ENCODE measurements at regions not wholly inside any gene's neighbourhood (a gene's known extent, or its start where the extent isn't known, plus 50 kb on each side); places are given as distances from the start of the nearest gene placed in this dataset.

DNA sequence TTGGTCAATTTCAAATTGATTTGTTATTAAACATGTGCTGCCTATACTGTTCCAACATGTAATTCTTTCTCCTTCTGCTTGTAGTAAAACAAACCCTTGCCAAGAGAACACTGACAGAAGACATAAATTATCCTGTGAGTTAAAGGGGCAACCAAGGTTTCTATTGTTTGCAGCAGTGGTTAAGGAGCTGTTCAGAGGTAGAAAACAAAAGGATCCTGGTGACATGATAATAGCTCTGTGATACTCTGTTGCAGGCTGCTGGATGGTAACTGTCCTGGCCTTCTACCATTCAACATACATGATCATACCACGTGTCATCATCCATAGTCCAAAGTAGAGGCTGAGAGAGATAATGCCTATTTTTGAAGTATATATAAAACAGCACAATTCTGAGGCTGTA, 75.8 kb upstream of the F9 start:
- TF ChIP-seq EZH2 (IDR thresholded peaks at IDR 0.05; ENCODE audit: low read depth, low read length, severe bottlenecking) = no peak
- TF ChIP-seq, protein P1, sequence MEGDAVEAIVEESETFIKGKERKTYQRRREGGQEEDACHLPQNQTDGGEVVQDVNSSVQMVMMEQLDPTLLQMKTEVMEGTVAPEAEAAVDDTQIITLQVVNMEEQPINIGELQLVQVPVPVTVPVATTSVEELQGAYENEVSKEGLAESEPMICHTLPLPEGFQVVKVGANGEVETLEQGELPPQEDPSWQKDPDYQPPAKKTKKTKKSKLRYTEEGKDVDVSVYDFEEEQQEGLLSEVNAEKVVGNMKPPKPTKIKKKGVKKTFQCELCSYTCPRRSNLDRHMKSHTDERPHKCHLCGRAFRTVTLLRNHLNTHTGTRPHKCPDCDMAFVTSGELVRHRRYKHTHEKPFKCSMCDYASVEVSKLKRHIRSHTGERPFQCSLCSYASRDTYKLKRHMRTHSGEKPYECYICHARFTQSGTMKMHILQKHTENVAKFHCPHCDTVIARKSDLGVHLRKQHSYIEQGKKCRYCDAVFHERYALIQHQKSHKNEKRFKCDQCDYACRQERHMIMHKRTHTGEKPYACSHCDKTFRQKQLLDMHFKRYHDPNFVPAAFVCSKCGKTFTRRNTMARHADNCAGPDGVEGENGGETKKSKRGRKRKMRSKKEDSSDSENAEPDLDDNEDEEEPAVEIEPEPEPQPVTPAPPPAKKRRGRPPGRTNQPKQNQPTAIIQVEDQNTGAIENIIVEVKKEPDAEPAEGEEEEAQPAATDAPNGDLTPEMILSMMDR (IDR thresholded peaks at IDR 0.05; ENCODE audit: control extremely low read depth in 1 of 3, insufficient read depth in 1 of 3, low read depth in 1 of 3, low read length in 3 of 3) = no peak
- no peak for TF ChIP-seq GABPA (IDR thresholded peaks at IDR 0.05; ENCODE audit: borderline replicate concordance, insufficient read depth, low read length)
- TF ChIP-seq JUND (IDR thresholded peaks at IDR 0.05; ENCODE audit: low read length) = no peak
- TF ChIP-seq CEBPB (IDR thresholded peaks at IDR 0.05; ENCODE audit: low read depth, low read length) = no peak
- TF ChIP-seq CHD1 (IDR thresholded peaks at IDR 0.05; ENCODE audit: low read depth, low read length) = no peak
- no peak for TF ChIP-seq ZNF274 (IDR thresholded peaks at IDR 0.05; ENCODE audit: borderline replicate concordance, extremely low read depth, low read length)
- no peak for TF ChIP-seq TBP (IDR thresholded peaks at IDR 0.05; ENCODE audit: low read depth, low read length)
- no peak for TF ChIP-seq POLR2A (IDR thresholded peaks at IDR 0.05; ENCODE audit: control extremely low read depth in 1 of 2, low read depth in 2 of 2, low read length in 2 of 2)
- TF ChIP-seq, protein P2, sequence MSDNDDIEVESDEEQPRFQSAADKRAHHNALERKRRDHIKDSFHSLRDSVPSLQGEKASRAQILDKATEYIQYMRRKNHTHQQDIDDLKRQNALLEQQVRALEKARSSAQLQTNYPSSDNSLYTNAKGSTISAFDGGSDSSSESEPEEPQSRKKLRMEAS (IDR thresholded peaks at IDR 0.05) = no peak
- TF ChIP-seq SIN3A (conservative IDR thresholded peaks at IDR 0.05 in 1 of 2, IDR thresholded peaks at IDR 0.05 in 1 of 2; ENCODE audit: low read depth in 1 of 2, low read length in 2 of 2) = no peak
- TF ChIP-seq SP2 (IDR thresholded peaks at IDR 0.05; ENCODE audit: low read length) = no peak
- TF ChIP-seq POLR2AphosphoS5 (IDR thresholded peaks at IDR 0.05; ENCODE audit: low read depth, low read length) = no peak
- TF ChIP-seq ASH2L (IDR thresholded peaks at IDR 0.05; ENCODE audit: low read length) = no peak
